Right lung (tissue), 2 donors: ENCODE measurements at regions not wholly inside any gene's neighbourhood (a gene's known extent, or its start where the extent isn't known, plus 50 kb on each side); places are given as distances from the start of the nearest gene placed in this dataset.

Experiments used
- DNase-seq, 2 donors: peaks; one replicate each; pipeline ENCODE4 v3.0.0-alpha.2; 2013

DNA sequence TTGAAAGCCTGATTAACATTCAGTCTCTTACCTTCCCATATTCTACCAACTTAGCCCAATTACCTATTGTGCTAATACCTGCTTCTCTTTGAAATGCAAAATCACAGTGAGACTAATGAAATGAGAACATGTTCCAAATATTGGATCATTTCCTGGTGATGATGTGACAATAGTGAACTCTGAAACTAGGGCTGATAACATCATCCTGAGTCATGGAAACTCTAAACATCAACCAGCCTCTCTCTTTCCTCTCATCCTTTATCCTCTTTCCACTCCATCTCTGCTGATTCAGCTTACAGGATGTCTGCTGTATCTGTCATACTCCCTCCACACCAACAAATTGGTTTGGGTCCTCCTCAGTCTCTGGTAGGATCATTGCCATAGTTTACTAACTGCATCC lies 98.8 kb upstream of the NCKAP5 start:
- no peak for DNase-seq

DNA sequence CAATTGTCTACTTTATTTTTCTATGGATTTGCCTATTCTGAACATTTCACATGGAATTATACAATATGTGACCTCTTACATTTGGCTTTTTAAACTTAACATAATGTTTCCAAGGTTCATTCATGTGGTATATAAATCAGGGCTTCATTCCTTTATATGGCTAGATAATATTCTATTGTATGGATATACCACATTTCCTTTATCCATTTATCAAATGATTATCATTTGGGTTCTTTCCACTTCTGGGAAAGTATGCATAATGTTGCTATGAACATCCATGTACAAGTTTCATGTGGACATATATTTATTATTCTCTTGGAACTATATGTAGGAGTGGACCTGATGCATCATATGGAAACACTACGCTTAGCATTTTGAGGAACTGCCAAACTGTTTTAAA lies 99.7 kb upstream of the NCKAP5 start:
- no peak for DNase-seq

DNA sequence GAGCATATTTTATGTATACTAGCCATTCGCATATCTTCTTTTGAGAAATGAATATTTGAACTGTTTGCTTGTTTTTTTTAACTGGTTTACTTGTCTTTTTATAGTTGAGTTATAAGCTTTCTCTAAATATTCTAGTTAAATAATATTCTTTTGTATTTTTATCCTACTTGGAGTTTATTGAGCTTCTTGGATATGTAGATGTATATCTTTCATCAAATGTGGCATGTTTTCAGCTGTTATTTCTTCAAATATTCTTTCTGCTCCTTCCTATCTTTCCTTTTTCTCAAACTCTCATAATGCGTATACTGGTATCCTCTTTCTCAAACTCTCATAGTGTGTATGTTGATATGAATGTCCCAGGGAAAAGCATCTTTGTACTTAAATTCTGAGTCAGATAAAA lies 100.3 kb upstream of the NCKAP5 start:
- DNase-seq: no peak

DNA sequence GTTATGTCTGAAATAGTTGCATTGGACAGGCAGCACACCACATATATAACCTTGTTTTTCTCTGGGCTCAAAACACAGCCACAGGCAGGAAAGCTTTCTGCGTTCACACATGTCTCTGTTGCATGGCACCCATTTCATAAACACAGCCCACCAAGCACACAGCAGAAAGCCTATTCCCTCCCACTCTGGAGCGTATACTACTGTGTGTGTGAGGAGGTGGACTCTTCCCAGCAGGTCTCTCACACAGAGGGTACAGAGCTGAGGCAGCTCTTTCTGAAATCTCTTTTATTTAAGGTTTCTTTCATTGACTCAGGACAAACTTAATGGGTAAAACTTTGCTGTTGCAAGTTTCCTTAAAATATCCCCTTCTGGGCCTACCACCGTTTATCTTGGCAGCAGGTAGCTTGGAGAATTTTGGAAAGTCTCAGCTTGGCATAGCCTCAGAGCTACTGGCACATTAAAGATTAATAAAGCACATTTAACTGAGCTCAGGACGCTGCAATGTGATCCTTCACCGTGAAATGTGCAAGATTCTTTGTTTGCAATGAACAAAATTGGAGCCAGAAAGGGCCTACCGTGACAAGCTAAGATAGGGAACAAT lies 105.1 kb upstream of the NCKAP5 start:
- no peak for DNase-seq

DNA sequence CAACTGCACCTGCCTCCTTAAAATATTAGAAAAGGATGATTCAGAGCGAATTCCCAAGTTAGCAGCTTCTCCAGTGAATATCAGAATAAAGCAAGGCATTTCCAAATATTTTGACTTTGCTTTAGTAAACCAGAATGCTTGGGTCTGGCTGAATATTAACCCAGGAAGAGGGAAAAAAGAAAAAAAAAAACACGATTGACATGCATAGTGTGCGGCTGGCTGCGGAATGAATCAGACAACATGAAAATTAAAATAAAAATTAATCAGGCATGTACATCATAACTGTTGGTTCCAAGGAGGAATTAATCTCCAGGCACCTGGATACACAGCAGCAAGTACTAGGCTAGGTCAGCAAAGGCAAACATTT lies 105.8 kb upstream of the NCKAP5 start:
- no peak for DNase-seq

DNA sequence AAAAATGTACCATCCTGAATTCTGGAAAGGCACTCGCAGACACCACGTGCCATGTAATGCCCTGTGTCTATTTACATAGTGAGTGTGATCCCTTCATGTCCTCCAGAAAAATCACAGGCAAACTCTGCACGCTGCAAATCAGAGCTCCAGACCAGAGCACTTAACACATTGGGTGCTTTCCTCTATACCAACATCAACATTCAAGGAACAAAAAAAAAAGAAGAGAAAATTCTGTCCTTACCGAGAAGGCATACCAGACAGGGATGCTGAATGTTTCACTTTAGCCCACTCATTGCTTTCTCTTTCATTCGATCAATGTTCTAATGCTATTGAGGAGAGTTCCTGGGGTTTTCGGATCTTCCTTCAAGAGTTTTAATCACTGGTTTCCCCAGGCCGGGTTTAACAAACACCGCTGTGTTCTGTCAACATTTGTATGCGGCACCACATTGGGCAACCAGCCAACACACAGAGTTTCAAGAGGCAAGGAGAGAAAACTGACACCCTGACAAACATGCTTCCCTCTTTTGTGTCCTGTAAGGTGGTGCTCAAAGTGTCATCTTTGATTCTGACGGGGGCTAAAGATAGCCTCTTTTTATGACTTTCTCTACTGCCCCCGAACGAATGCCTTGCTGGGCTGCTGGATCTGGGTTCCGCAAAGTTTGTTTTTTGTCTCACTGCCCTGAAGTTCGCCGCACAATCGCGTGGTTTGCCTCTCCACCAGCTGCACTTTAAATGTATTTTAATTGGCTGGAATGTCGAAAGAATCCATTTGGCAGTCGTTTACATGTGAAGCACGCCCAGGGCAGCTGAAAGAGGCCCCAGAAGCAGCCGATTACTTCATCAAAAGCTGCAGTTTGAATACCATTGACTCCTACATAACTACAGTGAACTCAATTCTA lies 106.4 kb upstream of the NCKAP5 start:
- DNase-seq: peak; percentile 87 to 93

DNA sequence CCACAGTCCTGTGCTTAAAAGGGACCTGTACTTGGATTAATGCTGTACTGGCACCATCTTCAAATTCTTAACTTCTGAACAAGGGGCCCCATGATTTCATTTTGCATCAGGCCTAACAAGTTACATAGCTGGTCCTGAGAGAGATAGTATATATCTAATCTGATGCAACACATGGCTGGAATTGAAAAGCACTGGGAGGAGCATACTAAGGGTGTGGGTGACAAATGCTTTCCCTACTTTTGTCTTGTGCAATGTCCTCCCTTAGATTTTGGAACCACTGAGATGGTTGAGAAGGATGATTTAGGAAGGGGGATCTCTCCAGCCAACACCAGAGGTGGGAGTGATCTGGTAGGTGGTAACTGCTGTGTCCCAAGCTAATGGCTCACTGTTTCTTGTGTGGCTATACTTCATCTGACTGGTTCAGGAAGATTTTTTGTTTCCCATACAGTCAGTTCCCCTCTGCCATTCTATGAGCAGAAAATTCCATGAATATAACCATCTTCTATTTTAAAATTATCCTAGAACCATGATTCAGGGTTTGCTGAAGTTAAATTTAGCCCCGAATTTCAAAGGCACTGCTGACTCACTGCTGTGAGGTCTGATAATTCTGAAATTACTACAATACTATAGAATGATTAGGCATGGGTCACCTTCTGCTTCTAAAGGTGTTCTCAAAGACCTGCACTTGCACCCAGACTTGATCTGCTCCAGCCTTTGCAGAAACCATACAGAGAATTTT lies 108.3 kb upstream of the NCKAP5 start:
- no peak for DNase-seq

DNA sequence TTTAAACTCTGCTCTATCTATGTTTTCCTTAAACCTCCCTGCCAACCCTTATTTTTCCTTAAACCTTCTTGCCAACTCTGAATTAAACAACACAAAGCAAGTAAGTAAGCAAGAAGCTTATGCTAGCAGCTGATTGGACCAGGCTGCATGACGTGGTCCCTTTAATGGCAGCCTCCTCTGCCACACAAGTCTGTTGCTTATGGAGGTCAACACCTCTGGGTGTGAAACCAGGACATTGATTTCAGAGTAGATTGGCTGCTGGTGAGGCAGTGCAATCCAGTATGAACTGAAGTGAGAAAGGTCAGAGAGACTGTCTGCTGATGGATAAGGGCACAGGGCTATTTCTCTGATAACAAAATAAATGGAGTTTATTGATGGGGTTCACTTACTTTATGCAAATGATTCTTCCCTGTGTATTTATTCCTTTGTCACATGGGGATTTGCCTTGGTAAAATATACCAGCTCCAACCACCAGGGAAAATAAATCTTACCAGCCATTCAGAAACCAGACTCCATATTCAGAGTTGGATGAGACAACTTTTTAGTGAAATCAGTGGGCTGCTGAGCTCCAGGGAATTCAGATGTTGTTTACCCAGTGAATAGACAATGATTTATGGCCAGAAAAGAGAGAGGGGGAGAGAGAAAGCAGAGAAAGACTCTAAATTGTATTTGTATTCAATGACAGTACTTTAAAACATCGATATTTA lies 112.2 kb upstream of the NCKAP5 start:
- no peak for DNase-seq

DNA sequence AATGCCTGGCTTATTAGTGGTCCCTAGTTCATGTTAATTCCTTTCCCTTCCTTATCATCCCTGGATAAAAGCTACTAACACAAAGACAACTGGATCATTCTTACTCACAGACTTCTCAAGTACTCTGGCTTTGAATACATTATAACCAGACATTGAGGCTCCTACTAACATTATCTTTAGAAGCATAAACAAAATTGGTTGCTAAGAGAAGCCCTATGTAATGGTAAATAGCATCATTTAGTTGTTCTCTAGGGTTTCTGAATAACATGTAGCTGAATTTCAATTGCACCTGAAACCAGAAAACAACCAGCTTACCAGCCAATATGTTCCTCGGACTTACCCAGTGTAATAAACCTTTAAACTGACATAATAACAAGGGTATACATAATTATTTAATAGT lies 114.1 kb upstream of the NCKAP5 start:
- DNase-seq: no peak

DNA sequence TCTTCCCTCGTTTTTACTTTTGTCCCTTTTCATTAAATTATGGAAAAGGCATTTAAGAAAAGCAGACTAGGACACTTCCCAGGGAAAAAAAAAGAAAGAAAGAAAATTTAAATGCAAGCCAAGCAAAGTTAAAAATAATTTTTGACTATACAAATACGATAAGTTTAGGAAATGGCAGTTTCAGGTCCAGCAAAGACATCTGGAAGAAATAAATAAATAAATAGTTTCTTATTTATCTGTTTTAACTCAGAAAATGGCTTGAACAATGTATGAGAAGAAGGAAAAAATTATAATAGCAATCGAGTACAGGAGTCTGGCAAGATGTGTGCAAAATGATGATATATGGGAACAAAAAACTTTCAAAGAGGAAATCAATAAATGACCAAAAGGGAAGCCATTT lies 114.6 kb upstream of the NCKAP5 start:
- DNase-seq: no peak

DNA sequence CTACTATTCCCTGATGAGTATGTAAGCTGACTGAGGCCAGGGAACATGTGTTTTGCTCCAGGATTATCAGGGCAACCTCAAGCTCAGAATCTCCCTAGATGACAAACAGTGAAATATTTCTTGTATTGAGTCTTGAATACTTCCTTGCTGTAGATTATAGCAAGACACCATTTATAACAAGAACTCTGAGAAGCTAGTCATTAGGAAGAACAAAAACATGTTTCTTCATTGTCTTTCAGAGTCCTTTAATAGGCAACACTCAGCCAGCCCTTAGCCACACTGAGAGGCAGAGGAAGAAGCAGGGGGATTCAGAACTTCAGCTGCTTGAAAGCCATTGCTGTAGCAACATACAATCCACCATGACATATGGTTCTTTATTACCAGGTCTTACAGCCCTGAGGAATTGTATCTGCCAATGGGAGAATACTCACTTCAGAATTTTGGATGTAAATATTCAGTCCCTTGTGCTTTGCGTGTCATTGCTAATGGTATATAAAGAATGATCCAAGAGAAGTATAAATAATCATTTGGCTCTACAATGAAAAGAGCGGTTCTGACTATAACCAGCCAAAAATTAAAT lies 117.5 kb upstream of the NCKAP5 start:
- no peak for DNase-seq

DNA sequence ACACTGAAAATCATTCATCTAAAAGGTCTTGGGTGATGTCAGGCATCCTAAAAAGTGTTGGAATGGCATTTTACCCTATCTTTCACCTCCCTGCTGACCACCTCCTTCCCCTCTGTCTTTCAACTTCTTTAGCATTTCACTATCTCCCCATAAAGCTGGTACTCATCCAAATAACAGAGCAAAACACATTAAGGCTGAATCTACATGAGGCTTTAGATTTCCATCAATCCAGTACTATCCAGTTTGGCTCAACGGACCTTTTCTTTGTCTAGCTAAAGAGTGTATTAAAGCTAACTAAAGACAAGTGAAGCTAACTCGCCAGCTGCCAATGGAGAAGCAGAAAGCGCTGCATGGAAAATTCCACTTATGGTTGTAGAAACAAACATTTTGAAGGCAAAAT lies 122.5 kb upstream of the NCKAP5 start:
- DNase-seq: peak in 1 of 2 donors; percentile 51

DNA sequence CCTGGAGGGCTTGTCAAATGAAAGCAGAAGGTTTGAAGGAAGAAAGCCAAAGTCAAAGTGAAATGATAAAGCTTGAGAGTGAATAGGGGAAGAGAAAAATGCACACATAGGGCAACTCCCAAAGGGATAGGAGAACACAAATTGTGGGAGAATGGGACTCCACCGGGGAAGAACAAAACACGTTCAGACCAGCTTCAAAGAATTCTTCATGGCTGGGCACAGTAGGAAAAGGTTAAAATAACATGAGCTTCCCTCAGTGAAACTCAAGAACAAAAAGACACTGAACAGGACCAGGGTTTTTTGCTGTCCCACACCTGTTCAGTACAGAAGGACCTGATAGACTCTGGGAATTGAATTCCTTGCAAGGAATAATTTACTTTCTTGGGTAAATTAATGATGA lies 123.1 kb upstream of the NCKAP5 start:
- no peak for DNase-seq

DNA sequence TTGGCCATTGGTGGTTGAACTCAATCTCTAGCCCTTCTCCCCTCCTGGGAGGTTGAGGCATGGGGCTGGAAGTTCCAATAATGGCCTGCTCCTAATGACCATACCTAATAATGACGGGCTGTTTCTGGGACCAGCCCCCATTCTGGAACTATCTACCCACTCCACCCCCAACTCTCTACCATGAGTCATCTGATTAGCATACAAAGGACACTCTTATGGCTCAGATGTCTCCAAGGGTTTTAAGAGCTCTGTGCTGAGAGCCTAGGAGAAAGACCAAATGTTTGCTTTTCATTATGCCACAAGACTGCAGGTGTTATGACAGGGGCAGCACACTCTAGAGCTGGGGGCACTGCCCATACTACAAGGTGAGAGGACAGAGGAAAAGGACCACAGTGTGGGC lies 137.0 kb upstream of the NCKAP5 start:
- no peak for DNase-seq

DNA sequence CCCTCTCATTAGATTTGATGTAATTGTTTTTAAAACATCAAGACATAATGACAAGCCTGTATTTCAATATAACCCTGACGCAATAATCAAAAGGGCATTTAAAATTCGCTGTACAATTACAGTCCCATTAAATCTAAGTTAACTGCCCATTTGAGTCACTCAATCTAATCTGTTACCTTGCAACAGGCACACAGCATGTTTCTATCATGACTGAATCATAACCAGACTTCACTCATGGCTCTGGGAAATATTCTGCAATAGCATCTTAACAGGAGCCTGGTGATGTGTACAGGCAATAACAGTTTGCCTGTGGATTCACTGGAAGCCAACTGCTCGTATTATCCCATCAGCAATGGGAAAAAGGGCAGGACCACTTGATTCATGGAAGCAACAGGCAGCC lies 142.3 kb upstream of the NCKAP5 start:
- no peak for DNase-seq

DNA sequence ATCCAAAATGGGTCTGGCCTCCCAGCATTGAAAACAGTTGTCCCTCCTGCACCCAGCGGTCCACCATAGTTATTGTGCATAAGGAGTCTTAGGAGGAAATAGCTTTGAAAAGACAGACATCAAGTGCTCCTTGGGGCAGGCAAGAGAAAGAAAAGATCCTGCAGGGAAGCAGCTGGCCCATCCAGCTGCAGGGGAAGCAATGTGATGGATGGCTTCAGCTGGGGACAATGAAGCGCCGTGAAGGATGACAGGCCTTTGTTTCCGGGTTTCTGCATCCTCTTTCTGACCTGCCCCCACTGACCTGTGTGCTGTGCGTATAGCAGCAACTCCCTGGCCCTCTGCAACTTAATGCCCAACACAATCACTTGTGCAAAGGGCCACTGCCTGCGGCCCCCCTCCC lies 142.9 kb upstream of the NCKAP5 start:
- no peak for DNase-seq

DNA sequence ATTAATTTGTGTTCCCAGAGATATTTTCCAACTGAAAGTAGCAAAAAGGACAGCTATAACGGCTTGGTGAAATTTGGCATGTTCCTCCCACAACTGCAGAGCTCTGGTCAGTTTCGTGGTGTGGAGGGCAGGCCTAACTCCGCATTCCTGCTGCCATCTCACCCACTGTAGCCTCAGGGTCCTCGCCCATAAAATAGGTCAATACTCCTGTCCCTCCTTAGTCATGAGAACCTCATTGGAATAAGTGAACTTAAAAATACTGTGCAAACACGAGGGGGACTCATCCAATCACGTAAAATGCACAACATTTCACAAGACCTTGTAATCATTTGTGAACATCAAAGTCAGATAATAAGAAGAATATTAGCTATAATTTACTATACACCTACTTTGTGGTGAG lies 143.5 kb upstream of the NCKAP5 start:
- DNase-seq: no peak

DNA sequence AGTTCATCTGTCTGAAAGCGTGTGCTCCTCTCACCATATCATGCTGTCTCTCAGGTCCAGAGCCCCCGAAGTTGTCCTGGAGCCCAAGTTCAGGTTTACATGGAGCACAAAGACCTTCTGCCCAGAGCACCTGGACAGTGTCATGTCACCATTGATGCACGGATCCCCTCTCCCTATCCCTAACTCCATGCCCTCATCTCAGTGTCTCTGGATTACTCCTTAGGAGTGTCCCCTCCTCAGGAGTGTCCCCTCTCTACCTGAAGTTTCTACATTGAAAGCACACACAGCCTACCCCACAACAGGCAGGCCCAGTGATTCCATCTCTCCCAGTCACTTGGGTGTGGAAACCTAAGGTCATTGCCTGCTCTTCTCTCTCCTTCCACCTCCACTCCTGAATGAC lies 144.1 kb upstream of the NCKAP5 start:
- DNase-seq: no peak

DNA sequence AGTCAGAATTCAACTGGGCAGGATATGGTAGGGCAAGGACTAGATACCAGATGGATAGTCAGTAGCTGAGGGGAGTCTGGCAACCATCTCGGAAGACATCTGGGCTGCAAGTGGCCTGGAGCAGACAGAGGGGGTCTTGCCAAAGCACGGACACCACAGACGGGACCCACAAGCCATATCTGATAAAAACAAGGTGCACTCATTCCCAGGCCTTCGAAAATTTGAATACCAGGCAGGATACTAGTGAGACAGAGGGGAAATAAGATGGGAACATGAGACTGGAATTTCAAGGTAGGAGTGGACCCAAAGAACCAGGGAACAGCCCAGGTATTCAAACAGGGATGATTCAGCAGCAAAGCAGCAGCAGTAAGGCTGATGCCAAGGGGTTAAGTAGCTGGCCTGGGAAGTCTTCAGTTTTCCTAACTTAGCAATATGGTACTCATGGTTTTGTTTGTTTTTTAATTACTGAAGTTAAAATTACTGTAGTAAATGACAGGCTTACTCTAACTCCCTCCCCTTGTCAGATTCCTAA lies 144.9 kb upstream of the NCKAP5 start:
- no peak for DNase-seq

DNA sequence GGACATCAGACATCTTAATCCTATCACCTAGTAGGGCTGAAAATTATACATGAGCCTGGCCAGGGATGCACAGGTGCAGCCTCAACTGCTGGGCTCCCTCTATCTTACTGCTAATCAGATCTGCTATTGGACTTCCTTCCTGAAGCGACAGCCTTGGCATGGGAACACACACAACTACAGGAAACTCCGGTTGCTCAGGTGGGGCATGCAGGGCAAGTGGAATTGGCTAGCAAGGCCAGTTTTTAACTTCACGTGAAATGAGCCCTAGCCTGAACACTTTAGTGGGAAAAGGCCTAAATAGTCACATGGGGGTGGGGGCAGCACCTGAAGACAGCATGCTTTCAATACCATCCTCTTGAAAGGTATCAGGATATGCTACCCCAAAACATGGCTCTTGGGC lies 147.9 kb upstream of the NCKAP5 start:
- no peak for DNase-seq

DNA sequence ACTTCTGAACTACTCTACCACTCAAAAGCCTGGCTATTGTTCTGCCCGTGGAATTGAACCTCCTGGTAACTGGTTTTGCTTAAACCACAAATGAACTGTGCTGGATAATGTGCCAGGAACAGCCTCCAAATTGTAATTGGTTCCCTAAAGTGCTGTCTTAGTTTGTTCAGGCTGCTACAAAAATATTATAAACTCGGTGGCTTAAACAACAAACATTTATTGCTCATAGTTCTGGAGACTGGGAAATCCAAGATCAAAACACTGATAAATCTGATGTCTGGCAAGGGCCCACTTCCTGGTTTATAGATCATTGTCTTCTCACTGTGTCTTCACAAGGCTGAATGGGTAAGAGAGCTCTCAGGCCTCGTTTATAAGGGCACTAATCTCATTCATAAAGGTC lies 149.2 kb upstream of the NCKAP5 start:
- DNase-seq: no peak

DNA sequence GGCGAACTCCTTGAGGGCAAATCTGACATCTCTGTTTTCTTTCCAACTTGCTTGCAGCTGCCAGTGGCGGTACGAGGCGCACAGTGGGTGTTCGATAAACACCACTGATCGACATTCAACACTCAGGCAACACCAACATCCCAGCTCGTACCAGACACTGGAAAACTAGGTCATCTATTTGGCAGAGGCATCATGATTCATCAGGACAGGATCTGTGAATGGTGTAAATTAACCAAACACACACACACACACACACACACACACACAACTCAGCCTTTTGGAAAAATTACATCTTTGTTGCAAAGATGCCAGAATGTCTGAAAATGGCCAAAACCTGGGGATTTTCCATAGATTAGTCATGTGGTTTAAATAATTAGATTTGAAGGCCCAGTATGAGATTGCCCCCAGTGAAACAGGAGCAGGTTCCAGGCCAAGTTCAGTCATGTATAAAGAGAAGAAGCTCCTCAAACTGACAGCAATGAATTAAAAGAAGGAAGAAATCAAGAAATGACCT lies 150.5 kb upstream of the NCKAP5 start:
- no peak for DNase-seq
